EH (cell line): ENCODE measurements at regions not wholly inside any gene's neighbourhood (a gene's known extent, or its start where the extent isn't known, plus 50 kb on each side); places are given as distances from the start of the nearest gene placed in this dataset.

Source experiments
- DNase-seq: peaks from one replicate; pipeline ENCODE4 v3.0.0-alpha.2; 2015; ENCODE audit warnings: low read depth

GRCh38 chr5:174376726-174377373 lies 331.3 kb downstream of the NSG2 start:
- no peak for DNase-seq

- DNase-seq: no peak
Observed at GRCh38 chr5:174378121-174378874, 332.8 kb downstream of the NSG2 start.

DNA sequence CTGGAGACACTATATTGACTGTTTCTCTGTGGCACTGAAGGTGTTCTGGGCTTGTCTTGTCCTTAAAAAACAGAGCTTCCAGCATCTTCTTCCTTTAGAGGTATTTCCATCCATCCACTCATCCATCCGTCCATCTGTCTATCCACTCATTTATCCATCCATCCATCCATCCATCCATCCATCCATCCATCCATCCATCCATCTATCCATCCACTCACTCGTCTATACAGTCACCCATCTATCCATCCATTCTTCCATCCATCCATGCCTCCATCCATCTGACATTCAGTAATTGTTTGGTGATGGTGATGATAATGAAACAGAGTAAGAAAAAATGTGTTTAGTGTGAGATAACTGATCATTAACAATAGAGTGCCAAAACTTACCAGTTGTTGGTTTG lies 334.8 kb downstream of the NSG2 start:
- DNase-seq: no peak

GRCh38 chr5:174381241-174381640 lies 335.7 kb downstream of the NSG2 start:
- DNase-seq: no peak

GRCh38 chr5:174383210-174384167 lies 338.0 kb downstream of the NSG2 start:
- peak; percentile 18 for DNase-seq

DNA sequence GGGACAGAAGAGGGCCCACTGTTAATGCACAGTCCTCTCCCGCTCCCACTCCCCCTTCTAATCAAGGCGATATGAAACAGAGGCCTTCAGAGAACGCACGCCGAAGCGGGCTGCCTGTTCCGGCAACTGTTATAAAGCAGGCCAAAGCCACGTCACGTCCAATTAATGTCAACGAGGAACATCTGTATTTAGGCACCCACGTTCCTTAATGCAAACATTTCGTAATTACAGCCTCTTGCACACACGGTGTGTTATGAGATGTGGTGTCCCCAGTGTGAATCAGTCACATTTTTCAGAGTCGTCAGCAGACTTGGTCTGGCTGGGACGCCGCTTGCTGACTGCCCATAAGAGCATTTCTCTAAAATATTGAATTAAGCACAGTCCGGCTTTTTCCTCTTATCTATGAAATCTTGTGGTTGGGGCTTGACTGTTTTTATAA lies 339.0 kb downstream of the NSG2 start:
- peak; percentile 79 for DNase-seq

- peak; percentile 90 for DNase-seq
Observed at GRCh38 chr5:174386306-174386705, 338.1 kb upstream of the MSX2 start.

DNA sequence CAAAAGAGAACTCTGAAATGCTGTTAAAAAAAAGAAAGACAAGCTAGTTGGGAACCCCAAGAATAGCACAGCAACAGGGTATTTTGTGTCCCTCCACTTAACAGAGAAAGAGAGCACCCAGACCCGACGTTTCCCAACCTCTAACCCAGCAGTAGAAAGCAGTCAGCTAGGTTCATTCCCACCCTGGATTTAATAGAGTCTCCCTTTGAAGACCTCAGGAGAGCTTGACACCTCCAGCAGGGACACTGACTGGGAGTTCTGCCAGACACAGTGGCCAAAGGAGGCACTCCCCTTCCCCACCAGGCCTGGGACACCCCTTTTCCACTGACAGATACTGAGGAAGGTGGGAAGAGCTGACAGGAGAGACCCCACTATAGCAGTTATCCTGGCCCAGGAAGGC lies 337.5 kb upstream of the MSX2 start:
- peak; percentile 33 for DNase-seq

DNA sequence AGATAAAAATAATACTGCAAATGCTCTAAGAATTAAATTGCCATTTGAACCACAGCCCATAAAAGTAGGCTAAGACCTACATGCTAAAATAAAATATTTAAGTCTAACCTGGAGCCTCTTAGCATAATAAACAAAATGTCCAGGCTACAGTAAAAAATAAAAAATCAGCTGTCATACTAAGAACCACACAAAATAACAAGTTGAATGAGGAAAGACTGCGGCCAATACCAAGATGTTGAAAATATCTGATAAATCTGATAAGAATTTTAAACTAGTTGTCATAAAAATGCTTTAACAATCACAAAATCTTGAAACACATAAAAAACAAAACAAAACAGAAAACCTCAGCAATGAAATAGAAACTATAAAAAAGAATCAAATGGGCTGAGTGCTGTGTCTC lies 336.9 kb upstream of the MSX2 start:
- DNase-seq: peak; percentile 83

DNA sequence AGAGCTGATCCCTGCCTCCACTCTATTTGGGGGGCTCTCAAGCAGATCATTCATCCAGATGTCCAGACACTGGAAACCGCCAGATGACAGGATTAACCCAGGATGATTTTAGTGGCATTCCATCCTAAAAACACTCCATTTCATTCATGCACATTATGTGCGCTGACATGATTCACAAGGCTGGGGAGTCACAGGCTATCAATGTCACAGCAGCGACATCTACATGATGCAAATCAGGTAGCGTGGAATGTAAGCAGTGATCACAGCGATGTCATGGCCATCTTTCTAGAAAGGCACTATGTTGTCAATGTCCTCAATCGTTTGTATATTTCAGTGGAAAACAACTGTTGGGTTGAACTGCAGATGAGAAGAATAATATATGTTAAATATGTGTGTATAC lies 331.5 kb upstream of the MSX2 start:
- DNase-seq: no peak

- DNase-seq: no peak
Observed at GRCh38 chr5:174396541-174396940, 327.8 kb upstream of the MSX2 start.

GRCh38 chr5:174397206-174397605 lies 327.2 kb upstream of the MSX2 start:
- DNase-seq: no peak

- DNase-seq: no peak
Observed at GRCh38 chr5:174398171-174398570, 326.2 kb upstream of the MSX2 start.

DNA sequence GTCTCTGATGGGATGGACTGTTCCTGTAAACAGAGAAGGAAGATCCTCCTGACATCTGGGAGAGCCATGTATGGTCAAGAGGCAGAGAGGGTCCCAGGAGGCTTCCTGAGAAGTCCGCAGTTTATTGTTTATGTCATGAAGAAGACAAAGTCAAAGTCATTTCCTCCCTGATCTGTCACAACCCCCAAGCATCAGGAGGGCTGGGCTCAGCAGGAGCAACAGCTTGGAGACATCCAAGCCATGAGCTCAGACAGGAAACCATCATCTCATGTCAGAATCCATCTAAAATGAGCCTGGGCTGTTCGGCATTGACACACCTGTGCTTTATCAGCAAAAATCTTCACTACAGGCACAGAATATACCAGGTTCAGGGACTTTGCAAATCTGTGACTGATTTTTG lies 325.0 kb upstream of the MSX2 start:
- no peak for DNase-seq

DNA sequence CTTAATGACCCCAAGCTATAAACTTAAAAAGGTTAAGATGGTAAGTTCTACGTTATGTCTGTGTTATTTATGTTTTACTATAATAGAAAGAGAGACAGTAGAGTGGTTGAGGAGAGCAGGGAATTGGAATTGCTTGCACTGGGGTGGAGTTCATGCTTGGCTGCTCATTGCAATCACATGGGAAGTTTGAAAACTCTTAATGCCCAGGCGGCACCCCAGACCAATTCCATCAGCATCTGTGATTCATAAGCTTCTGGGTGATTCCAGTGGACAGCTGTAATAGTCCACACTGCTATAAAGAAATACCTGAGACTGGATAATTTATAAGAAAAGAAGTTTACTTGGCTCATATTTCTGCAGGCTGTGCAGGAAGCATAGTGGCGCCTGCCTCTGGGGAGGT lies 323.9 kb upstream of the MSX2 start:
- no peak for DNase-seq

- DNase-seq: no peak
Observed at GRCh38 chr5:174401793-174402192, 322.6 kb upstream of the MSX2 start.

DNA sequence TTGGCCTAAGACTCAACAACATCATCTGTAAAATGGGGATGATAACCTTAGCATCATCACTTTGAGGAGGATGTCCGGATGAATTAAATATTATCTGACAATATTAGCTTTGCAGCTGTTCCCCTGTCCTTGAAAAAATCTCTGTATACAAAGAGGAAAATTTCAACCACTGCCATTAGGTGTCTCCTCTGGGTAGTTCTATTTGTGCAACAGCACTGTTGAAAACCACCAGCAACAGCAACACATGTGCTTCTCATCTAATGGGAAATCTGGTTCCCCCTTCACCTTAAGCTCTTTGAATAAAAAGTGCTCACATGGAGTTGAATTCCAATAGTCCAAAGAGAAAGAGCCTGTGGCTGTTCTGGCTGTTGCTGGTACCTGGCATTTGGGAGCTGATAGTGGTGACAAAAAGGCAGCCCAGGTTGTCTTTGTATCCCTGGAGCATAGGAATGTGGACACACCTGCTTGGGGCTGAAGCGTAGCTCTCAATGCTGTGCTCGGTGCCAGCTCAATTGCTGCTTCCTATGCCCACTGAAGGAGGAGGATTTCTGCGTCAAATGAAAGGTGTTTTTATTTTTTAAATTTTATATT lies 322.1 kb upstream of the MSX2 start:
- no peak for DNase-seq

GRCh38 chr5:174404848-174405247 lies 319.5 kb upstream of the MSX2 start:
- DNase-seq: no peak

- DNase-seq: peak; percentile 9
Observed at GRCh38 chr5:174409070-174409469, 315.3 kb upstream of the MSX2 start.

DNA sequence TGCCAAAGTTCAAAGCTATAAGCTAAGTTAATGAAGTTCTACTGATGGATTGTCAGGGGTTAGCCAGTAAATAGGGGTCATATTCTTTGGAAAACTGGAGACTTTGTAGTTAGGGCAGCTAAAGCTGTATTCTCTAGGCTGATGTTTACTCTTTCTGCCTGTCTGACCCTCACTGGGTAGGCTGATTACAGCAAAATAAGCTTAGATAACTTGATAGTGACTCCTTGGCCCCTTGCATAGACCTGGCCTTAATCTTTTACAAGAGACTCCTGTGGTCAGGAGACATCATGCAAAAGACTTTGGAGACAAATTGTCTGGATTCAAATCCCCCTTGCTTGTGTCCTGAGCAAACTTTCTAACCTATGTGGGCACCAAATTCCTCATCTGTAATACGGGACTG lies 314.4 kb upstream of the MSX2 start:
- DNase-seq: no peak

DNA sequence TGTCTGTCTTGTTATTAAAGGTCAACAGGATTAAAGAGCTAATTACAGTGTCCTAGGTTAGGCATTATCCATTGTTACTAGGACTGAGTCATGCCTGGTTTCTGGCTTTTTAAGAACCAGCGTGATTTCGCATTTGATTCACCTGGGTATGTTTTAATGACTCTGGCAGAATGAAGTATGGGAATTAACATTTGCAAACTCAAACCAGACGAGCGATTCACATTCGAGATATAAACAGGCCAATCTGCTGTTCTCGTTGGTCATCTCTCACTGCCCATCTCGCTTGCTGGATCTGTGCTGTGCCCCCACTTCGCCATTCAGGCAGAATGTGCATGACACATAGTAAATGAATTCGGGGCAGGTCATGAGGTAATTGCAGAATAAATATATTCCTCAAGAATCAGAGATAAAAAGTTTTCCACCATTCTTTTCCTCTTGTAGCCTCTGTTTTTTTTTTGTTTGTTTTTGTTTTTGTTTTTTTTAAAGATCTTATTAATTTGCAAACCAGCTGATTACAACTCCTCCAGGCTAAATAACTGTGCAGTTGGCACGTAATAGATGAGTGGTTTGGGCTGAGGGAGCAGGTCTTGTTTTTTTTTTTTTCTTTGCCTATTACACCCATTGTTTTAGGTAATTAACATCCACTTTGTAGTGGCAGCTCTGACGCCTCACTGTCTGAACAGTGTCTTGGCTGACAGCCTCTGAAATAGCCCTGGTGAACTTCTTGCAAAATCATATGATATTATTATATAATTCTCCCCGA lies 313.5 kb upstream of the MSX2 start:
- DNase-seq: peak; percentile 67

GRCh38 chr5:174411479-174411819 lies 312.9 kb upstream of the MSX2 start:
- DNase-seq: no peak
